A673 (cell line): ENCODE measurements at regions not wholly inside any gene's neighbourhood (a gene's known extent, or its start where the extent isn't known, plus 50 kb on each side); places are given as distances from the start of the nearest gene placed in this dataset.

Experiments used
- BruUV-seq: library from RNA; stranded (reverse); fragments of 400-500 nt; replicated peaks from 2 replicates; lab custom pipeline; 2021; lab: Mats Ljungman, UMichigan
- CTCF ChIA-PET: fragments of 300-600 bp; sonication (Branson Sonifier 250); formaldehyde crosslinking; loops from one replicate; lab custom pipeline; 2022; ENCODE audit warnings: antibody characterized with exemption; lab: Charles Lee
- POLR2A ChIA-PET: fragments of 300-600 bp; sonication (Branson Sonifier 250); formaldehyde crosslinking; loops from one replicate; lab custom pipeline; 2022; ENCODE audit warnings: antibody characterized with exemption; ENCODE audit not compliant: low non-redundant PET; lab: Charles Lee
- DNase-seq: peaks from one replicate; pipeline ENCODE4 v3.0.0-alpha.2; 2015; ENCODE audit warnings: low spot score
- H3K27ac ChIP-seq: fragments of 200-600 bp; sonication (generic); 2 replicates; pipeline ENCODE4 v1.5.1; 2016; ENCODE audit warnings: mixed run types, low read depth, mild to moderate bottlenecking, mixed read lengths, antibody characterized with exemption, low read length; ENCODE audit not compliant: poor library complexity, severe bottlenecking
- H3K27me3 ChIP-seq: fragments of 200-600 bp; sonication (generic); replicated peaks from 2 replicates; pipeline ENCODE4 v1.6.1; 2017; ENCODE audit warnings: mixed run types, low read depth, mild to moderate bottlenecking, mixed read lengths, antibody characterized with exemption, low read length; ENCODE audit not compliant: insufficient read depth, poor library complexity
- H3K36me3 ChIP-seq: fragments of 200-600 bp; sonication (generic); 2 replicates; pipeline ENCODE4 v1.6.1; 2016; ENCODE audit warnings: mixed run types, mild to moderate bottlenecking, mixed read lengths, antibody characterized with exemption, low read length; ENCODE audit not compliant: insufficient read depth, poor library complexity, severe bottlenecking
- H3K4me1 ChIP-seq: fragments of 200-600 bp; sonication (generic); 2 replicates; pipeline ENCODE4 v1.6.1; 2017; ENCODE audit warnings: mixed run types, mild to moderate bottlenecking, mixed read lengths, antibody characterized with exemption, low read length; ENCODE audit not compliant: insufficient read depth, poor library complexity, severe bottlenecking
- H3K4me3 ChIP-seq: fragments of 200-600 bp; sonication (generic); 2 replicates; pipeline ENCODE4 v1.5.1; 2016; ENCODE audit warnings: low read depth, mixed run types, mild to moderate bottlenecking, mixed read lengths, low read length; ENCODE audit not compliant: poor library complexity, severe bottlenecking
- H3K9me3 ChIP-seq: fragments of 200-600 bp; sonication (generic); 2 replicates; pipeline ENCODE4 v1.6.1; 2016; ENCODE audit warnings: mixed run types, low read depth, mild to moderate bottlenecking, mixed read lengths, antibody characterized with exemption, low read length; ENCODE audit not compliant: poor library complexity, severe bottlenecking
- CTCF ChIP-seq: fragments of 300-800, 200-600 bp; sonication (generic); conservative IDR thresholded peaks from 2 replicates; pipeline ENCODE4 v1.5.1; 2017; ENCODE audit warnings: low read depth, mild to moderate bottlenecking, antibody characterized with exemption, low read length, moderate library complexity, mixed read lengths
- EZH2 ChIP-seq: fragments of 200-600 bp; sonication (generic); IDR thresholded peaks from 2 replicates; pipeline ENCODE4 v1.6.1; 2017; ENCODE audit warnings: borderline replicate concordance, low read depth, mild to moderate bottlenecking, mixed read lengths, antibody characterized with exemption, low read length; ENCODE audit not compliant: poor library complexity, severe bottlenecking
- intact Hi-C: fragments of 100-400 bp; cut with micrococcal nuclease; formaldehyde crosslinking; loops from one replicate; pipeline ENCODE4 v1.10.0; 2022; ENCODE audit not compliant: unreplicated experiment

GRCh38 chr10:6842722-6843121, 262.6 kb upstream of the PRKCQ start:
- Histone ChIP-seq H3K27me3 (no peaks in the 10 kb centered on the region), H3K9me3 (no peaks in the 10 kb centered on the region), H3K4me1 (peaks cover 8% of the 10 kb centered on the region), H3K4me3 (no peak overlapping the region), H3K36me3 (no peaks in the 10 kb centered on the region), H3K27ac (no peak overlapping the region)
- BruUV-seq, result no TSS peak
- POLR2A ChIA-PET, result no interaction called here
- CTCF ChIA-PET, result no interaction called here
- TF ChIP-seq EZH2 (no peak), CTCF (no peak)
- intact Hi-C loops, result loop anchor here (10.0 kb wide), 1 partner anchor 572 kb away; the partner anchor contains the start of gene SFMBT2
- DNase-seq, result no peak

- CTCF ChIA-PET, result no interaction called here
- peaks cover 8% of the 10 kb centered on the region for H3K4me1 ChIP-seq
- H3K36me3 ChIP-seq, result no peaks in the 10 kb centered on the region
- POLR2A ChIA-PET, result no interaction called here
- H3K9me3 ChIP-seq, result no peaks in the 10 kb centered on the region
- intact Hi-C loops, result loop anchor here (10.0 kb wide), 1 partner anchor 573 kb away; the partner anchor contains the start of gene SFMBT2
- no peak for DNase-seq
- no peak for TF ChIP-seq CTCF
- no peak for TF ChIP-seq EZH2
- H3K4me3 ChIP-seq, result no peak overlapping the region
- no peak overlapping the region for H3K27ac ChIP-seq
- BruUV-seq, result no TSS peak
- no peaks in the 10 kb centered on the region for H3K27me3 ChIP-seq
These were observed 261.7 kb upstream of the PRKCQ start for GRCh38 chr10:6841761-6842160.

- H3K4me1 ChIP-seq, result peaks cover 8% of the 10 kb centered on the region
- H3K9me3 ChIP-seq, result no peaks in the 10 kb centered on the region
- H3K27ac ChIP-seq, result no peak overlapping the region
- BruUV-seq, result no TSS peak
- TF ChIP-seq CTCF (no peak), EZH2 (no peak)
- DNase-seq, result peak; percentile 53
- ChIA-PET POLR2A (no interaction called here), CTCF (no interaction called here)
- intact Hi-C loops, result loop anchor here (10.0 kb wide), 1 partner anchor 574 kb away; the partner anchor contains the start of gene SFMBT2
- H3K36me3 ChIP-seq, result no peaks in the 10 kb centered on the region
- no peaks in the 10 kb centered on the region for H3K27me3 ChIP-seq
- H3K4me3 ChIP-seq, result no peak overlapping the region
These were observed 260.7 kb upstream of the PRKCQ start for GRCh38 chr10:6840766-6841165.
